Stimulated activated CD8-positive, alpha-beta memory T cell treated with anti-CD3 and anti-CD28 coated beads, Interleukin-4, amount 100 ng/mL, for 1 hour (primary cell): ENCODE measurements at regions not wholly inside any gene's neighbourhood (a gene's known extent, or its start where the extent isn't known, plus 50 kb on each side); places are given as distances from the start of the nearest gene placed in this dataset.

Source experiments
- DNase-seq, 2 donors: peaks; one replicate each; pipeline ENCODE4 v3.0.0-alpha.2; 2020; ENCODE audit warnings: low read depth in 2 of 2, low spot score in 1 of 2

- DNase-seq = no peak
Measured at GRCh38 chr4:176971576-176972115, 178.9 kb upstream of the VEGFC start.

GRCh38 chr4:176979416-176979815 lies 186.7 kb upstream of the VEGFC start:
- DNase-seq = no peak

DNA sequence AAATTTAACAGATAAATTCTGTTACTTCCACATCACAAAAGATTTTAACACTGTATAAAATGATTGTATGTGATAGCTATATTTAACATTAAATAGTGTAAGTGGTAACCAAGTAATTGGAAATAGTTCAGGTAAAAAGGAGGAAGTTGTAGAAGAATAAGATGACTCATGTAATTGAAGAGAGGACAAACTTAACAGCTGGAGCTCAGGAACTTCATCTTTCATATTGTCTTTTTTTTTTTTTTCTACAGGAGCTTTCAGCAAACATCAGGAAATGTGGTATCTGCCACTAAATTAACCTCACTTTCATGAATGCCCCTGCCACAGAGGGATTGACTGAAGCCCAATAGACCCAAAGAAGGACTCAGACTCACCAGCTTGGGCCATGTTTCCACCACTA lies 188.4 kb upstream of the VEGFC start:
- no peak for DNase-seq

- DNase-seq = no peak
Measured at GRCh38 chr4:176981551-176981950, 188.8 kb upstream of the VEGFC start.

DNA sequence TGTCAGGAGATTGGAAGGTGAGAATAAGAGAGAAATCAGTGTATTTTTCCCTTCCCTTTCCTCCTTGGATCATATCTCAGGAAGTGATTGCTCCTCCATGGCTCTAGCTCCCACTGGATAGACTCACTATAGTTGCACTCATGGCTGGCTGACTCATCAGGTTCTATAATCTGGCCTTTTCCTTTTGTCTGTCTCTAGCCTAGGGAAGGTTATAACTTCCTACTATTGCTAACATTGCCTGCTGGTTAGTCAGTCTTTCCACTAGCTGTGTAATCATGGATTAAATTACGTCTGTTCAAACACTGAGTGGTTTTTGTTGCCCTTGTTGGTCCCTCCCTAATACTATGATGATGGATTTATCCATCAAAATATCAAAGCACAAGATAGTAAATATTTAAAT lies 195.5 kb upstream of the VEGFC start:
- DNase-seq = no peak

- no peak for DNase-seq
Measured at GRCh38 chr4:176989186-176989585, 196.5 kb upstream of the VEGFC start.

DNA sequence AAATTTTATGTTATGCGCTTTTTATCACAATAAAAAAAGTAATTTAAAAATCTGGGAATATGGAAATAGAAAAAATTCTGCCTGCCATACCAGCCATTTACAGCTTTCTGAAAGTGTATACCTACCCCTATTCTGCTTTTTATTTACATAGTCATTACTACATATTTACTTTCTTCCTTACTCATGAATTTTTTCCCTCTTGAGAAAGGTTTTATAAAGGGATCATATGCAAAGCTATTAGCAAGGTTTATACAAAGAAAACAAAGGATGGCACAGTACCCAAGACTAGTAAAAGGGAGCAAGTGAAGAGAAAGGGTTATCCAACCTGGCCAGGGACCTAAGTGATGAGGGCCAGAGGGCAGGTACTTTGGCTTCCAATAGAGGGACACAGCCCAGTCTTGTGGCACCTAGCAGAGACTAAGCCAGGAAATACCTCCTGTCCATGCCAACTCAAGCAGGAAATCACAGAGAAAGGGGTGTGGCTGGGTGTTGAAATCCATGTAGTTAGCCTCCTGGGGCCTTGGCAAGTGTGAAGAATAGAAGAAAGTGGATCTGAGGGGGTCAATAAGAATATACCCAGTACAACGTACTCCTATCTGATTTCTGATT lies 207.3 kb upstream of the VEGFC start:
- no peak for DNase-seq

- DNase-seq = no peak
Measured at GRCh38 chr4:177001271-177002175, 208.8 kb upstream of the VEGFC start.

- no peak for DNase-seq
Measured at GRCh38 chr4:177005674-177006230, 213.0 kb upstream of the VEGFC start.

DNA sequence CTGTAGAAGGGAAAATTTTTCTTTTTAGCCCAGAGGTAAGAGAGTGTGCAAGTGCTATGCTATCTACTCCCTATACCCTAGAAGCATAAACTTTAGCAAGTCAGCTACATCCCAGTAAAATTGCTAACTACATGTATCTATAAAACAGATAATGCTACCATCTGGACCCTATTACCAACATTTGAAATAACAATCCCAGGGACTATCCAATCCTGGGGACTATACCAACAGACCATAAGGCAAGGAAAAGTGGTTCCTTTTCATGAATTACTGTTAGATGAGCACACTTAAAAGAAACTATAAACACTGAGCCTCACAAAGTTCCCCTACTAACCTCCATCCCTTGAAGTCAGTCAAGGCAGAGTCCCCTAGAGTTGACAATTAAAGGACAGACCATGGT lies 213.6 kb upstream of the VEGFC start:
- no peak for DNase-seq

DNA sequence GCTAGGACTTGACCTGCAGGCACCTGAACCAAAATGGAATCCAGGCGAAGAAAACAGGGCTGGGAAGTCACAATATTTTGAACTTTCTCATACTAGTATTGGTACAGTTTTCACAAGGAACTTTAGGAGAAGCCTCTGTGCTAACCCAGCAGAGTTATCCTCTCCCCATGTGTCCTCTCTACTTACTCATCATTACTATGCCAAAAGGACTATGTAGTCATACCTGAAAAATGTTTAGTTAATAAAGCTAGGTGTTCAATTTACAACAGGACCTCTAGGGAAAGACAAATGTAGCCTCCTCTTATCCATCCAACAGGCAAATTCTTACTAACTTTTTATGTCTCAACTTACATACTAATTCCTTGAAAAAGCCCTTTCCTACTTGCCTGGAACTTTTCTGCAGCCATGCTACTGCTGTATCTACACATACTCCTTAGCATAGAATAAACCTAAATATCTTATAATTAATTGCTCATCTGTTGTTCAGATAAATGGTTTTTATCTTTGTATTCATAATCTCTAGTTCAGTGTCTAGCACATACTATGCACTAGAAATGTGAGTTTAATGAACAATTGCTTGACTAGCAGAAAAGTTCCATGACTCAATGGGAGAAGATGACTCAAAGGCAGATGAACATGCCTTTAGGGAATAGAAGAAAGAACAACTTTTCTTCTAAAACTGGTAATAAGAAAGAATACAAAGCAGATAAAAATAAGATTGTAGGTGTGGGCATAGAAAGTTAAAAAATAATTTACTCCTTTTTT lies 215.5 kb upstream of the VEGFC start:
- no peak for DNase-seq

GRCh38 chr4:177008836-177009501 lies 216.2 kb upstream of the VEGFC start:
- DNase-seq = no peak

DNA sequence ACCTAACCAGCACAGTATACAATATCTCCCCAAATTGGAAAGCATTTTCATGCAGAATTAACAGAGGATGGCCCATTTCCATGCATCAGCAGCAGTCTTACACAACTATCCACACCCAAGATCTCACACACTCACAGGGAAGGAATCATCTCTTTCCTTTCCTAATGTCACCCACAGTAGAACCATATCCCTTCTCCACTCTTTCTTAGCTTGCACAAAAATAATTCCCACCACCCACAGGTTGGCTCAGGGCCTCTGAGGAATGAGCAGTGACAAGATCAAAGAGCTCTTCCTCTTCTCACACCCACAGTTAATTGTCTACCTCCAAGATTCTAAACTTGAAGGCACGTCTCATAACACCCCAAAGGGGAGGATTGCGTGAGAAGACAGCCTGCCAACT lies 217.7 kb upstream of the VEGFC start:
- no peak for DNase-seq

DNA sequence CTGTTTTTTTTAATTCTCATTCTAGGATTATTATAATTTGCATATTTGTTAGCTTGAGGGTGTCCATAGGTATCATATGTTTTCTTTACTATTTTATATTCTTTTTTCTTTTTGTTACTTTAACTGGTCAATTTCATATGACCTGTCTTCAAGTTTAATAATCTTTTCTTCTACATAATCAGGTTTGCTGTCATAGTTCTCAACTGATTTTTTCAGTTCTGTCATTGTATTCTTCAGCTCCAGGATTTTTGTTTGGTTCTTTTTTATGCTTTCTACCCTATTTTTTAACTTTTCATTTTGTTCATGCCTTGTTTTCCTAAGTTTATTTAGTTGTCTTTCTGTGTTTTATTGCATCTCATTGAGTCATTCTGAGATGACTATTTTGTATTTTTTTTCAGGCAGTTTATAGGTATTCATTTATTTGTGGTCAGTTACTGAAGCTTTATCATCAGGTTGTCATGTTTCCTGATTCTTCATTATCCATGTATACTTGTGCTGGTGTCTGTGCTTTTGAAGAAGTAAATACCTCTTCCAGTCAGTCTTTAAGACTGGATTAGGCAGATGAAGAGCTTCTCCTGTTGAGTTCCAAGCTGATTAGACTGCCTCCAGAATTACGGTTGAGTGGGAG lies 220.3 kb upstream of the VEGFC start:
- DNase-seq = no peak

- no peak for DNase-seq
Measured at GRCh38 chr4:177016541-177017141, 223.9 kb upstream of the VEGFC start.

GRCh38 chr4:177023951-177024350 lies 231.2 kb upstream of the VEGFC start:
- no peak for DNase-seq

DNA sequence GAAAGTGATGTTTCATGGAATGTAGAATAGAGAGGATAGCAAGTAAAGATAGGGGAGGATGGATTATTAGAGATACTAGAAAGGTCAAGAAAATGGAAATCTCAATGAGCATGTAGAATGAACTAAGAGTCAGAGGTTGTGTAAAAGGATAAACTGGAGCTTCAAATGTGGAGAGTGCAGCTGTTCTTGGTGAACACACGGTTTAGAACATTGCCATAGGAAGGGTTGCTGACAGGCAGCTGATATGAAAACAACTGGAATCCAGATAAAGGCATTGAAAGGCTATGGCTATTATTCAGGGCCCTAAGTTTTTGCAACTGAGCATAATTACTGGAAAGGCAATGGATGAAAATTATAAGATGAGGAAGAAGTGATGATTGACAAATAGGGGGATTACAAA lies 239.6 kb upstream of the VEGFC start:
- no peak for DNase-seq

- no peak for DNase-seq
Measured at GRCh38 chr4:177033135-177033534, 240.4 kb upstream of the VEGFC start.

DNA sequence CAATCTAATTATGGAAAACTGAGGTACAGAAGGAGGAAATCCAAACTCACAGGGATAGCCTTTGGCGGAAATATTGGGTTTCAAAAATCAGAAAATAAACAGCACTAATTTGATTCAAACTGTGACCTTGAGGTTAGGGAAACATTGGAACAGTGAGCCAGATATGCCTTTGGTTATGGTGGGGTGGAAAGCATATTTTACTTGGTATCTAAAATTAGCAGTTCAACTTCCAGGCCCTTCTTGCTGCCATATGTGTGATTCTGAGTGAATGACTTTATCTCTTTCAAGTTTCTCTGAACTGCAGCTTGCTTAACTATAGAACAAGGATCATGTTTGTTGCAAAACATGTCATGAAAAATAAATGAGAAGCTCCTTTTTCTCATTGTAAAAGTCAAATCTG lies 240.9 kb upstream of the VEGFC start:
- no peak for DNase-seq

GRCh38 chr4:177041356-177041755 lies 248.6 kb upstream of the VEGFC start:
- no peak for DNase-seq
